GM21528 (cell line): ENCODE measurements at regions not wholly inside any gene's neighbourhood (a gene's known extent, or its start where the extent isn't known, plus 50 kb on each side); places are given as distances from the start of the nearest gene placed in this dataset.
"Not testable (repeated sequence)": the region's sequence is repeated elsewhere in the genome, so short reads cannot be mapped to it uniquely, and the experiment has no call there.

Source experiments
- ATAC-seq: cut with Tn5 transposase; IDR thresholded peaks from one replicate; pipeline ENCODE4 v1.9.1; 2021; ENCODE audit warnings: mild to moderate bottlenecking, moderate library complexity; ENCODE audit not compliant: unreplicated experiment, low FRiP score

- no peak for ATAC-seq
Measured at GRCh38 chr5:6321078-6321477, 57.3 kb downstream of the MED10 start.

- ATAC-seq, result no peak
Measured at GRCh38 chr5:6319116-6319515, 59.2 kb downstream of the MED10 start.

- no peak for ATAC-seq
Measured at GRCh38 chr5:6317116-6317798, 61.1 kb downstream of the MED10 start.

- no peak for ATAC-seq
Measured at GRCh38 chr5:6315580-6315979, 62.8 kb downstream of the MED10 start.

- ATAC-seq, result no peak
Measured at GRCh38 chr5:6311568-6312501, 66.5 kb downstream of the MED10 start.

GRCh38 chr5:6309949-6310348, 68.4 kb downstream of the MED10 start:
- ATAC-seq, result no peak

- no peak for ATAC-seq
Measured at GRCh38 chr5:6308683-6309082, 69.7 kb downstream of the MED10 start.

- no peak for ATAC-seq
Measured at GRCh38 chr5:6307304-6307703, 71.0 kb downstream of the MED10 start.

- no peak for ATAC-seq
Measured at GRCh38 chr5:6305853-6306252, 72.5 kb downstream of the MED10 start.

- ATAC-seq, result no peak
Measured at GRCh38 chr5:6302684-6303083, 75.7 kb downstream of the MED10 start.

- ATAC-seq, result no peak
Measured at GRCh38 chr5:6302075-6302474, 76.3 kb downstream of the MED10 start.

- no peak for ATAC-seq
Measured at GRCh38 chr5:6296524-6296923, 81.8 kb downstream of the MED10 start.

GRCh38 chr5:6291961-6292360, 86.4 kb downstream of the MED10 start:
- no peak for ATAC-seq

GRCh38 chr5:6289239-6289638, 89.1 kb downstream of the MED10 start:
- no peak for ATAC-seq

GRCh38 chr5:6287176-6287575, 91.2 kb downstream of the MED10 start:
- no peak for ATAC-seq

- no peak for ATAC-seq
Measured at GRCh38 chr5:6286404-6286803, 91.9 kb downstream of the MED10 start.

- not testable (repeated sequence) for ATAC-seq
Measured at GRCh38 chr5:6284491-6284890, 93.9 kb downstream of the MED10 start.

GRCh38 chr5:6282352-6282751, 96.0 kb downstream of the MED10 start:
- no peak for ATAC-seq

GRCh38 chr5:6281818-6282217, 96.5 kb downstream of the MED10 start:
- no peak for ATAC-seq

- no peak for ATAC-seq
Measured at GRCh38 chr5:6280425-6281100, 97.8 kb downstream of the MED10 start.

- no peak for ATAC-seq
Measured at GRCh38 chr5:6279607-6280006, 98.7 kb downstream of the MED10 start.
